H7 (cell line): ENCODE measurements at regions not wholly inside any gene's neighbourhood (a gene's known extent, or its start where the extent isn't known, plus 50 kb on each side); places are given as distances from the start of the nearest gene placed in this dataset.

Experiments used
- DNase-seq: peaks from one replicate; pipeline ENCODE4 v3.0.0; 2012
- H3K27me3 ChIP-seq: 2 replicates; pipeline ENCODE4 v1.6.0; 2011; ENCODE audit warnings: mild to moderate bottlenecking, low read length; ENCODE audit not compliant: control insufficient read depth, insufficient read depth
- H3K36me3 ChIP-seq: replicated peaks from 2 replicates; pipeline ENCODE4 v1.5.1; 2011; ENCODE audit warnings: low read length; ENCODE audit not compliant: control insufficient read depth, insufficient read depth
- H3K4me3 ChIP-seq: 2 replicates; pipeline ENCODE4 v1.5.1; 2011; ENCODE audit warnings: low read depth, mild to moderate bottlenecking, control low read depth, low read length, moderate library complexity; ENCODE audit not compliant: insufficient read depth

DNA sequence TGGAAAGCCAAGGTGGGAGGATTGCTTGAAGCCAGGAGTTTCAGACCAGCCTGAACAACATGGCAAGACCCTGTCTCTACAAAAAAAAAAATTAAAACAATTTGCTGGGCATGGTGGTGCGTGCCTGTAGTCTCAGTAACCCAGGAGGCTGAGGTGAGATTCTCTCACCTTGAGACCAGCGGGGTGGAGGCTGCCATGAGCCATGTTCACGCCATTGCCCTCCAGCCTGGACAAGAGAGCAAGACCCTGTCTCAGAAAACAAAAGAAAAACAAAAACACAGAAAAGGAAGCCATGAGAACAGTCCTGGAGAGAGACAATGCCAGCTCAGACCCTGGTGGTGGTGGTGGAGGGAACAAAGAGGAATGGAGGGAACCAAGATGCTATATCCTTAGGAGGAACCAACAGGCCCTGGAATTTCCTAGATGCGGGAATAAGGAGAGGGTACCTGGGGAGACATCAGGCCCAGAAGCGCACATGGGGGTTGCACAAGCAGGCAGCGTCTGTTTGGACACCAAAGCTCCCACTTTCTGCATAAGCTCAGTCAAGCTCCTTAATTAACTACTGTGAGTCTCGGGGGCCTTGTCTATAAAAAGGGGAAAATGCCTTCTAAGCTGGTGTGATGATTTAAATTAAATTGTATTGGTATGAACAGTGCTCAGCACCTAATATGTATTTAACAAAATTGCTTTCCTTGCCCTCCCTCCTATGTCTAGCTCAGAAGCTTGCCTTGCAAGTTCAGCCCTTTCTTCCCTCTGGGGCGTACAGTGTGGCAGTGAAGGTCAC is 143.8 kb downstream of the CCT6B start:
- Histone ChIP-seq H3K36me3 (no peaks in the 10 kb centered on the region), H3K4me3 (no peak overlapping the region), H3K27me3 (peaks cover 4% of the 10 kb centered on the region)
- no peak for DNase-seq

DNA sequence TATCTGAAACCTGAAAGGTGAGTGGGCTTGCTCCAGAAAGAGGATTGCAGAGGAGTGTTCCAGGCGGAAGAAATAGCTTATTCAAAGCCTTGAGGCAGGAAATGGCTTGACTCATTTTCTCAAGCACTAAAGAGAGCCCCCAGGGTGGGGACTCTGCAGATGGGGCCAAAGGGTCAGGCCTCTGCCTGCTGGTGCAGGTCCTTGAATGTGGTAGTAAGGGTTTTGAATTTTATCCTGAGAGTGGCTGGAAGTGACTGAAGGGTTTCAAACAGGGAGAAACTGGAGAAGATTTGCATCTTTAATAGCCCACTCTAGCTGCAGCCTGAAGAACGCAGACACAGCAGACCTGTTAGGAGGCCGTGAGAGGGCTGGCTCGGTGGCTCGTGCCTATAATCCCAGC is 144.4 kb downstream of the CCT6B start:
- peaks cover 4% of the 10 kb centered on the region for H3K27me3 ChIP-seq
- DNase-seq: no peak
- H3K4me3 ChIP-seq: no peak overlapping the region
- no peaks in the 10 kb centered on the region for H3K36me3 ChIP-seq

DNA sequence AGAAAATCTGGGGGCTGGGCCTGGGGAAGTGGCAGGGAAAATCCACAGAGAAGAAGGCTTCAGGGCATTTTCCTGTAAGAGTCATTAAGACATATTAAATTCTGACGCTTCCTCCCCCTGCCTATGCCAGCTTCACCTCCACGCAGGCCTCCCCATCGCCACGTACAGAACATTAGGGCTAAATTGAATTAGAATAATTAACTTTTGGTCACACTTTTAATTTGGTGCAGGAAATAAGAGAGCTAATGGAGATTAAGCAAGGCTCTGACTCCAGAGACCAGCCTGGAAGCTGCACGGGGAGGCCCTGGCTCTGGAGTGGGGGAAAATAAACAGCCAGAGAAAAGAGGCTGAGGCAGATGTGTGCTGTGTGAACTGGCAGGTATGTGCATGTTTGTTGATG is 148.0 kb downstream of the CCT6B start:
- no peak overlapping the region for H3K4me3 ChIP-seq
- no peaks in the 10 kb centered on the region; the same call in 1 of the 2 replicates for H3K27me3 ChIP-seq
- no peaks in the 10 kb centered on the region for H3K36me3 ChIP-seq
- no peak for DNase-seq

DNA sequence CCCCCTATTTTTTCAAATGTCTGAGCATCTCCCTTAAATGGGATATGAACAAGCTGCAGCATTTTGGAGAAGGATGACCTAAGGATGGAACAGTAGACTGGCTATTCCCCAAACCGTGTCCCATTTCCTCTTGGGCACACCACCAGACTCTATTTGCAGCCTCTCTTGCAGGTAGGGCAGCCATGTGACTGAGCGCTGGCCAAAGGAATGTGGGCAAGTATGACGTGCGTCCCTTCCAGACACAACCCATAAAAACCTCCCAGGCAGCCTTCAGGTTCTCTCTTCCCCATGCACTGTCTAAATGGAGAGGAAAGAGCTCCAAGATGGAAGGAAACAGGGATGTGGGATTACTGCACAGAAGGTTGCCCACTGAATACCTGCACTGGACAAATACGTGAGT is 149.7 kb downstream of the CCT6B start:
- DNase-seq: no peak
- H3K36me3 ChIP-seq: no peaks in the 10 kb centered on the region
- no peak overlapping the region for H3K4me3 ChIP-seq
- H3K27me3 ChIP-seq: no peaks in the 10 kb centered on the region; the same call in 1 of the 2 replicates

DNA sequence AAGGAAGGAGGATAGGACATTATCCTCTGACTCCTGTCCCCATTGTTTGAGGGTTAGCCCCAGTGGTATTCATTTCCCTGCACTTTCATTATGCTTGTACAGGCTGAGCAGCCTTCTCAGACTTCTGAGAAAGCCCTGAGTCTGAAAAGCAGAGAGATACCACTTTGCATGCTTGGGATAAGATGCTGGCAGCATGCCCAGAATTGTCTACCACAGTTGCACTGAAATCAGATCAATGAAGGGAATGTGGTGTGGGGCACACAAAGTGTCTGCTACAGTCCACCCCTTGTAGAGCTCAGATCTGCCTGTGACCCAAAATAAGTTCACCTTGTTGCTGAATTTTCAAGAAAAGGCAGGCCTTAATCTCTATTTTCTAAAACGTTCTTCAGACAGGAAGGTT is 160.6 kb downstream of the CCT6B start:
- peaks cover 42% of the 10 kb centered on the region; the same call in 1 of the 2 replicates for H3K27me3 ChIP-seq
- H3K36me3 ChIP-seq: no peaks in the 10 kb centered on the region
- DNase-seq: no peak
- no peak overlapping the region for H3K4me3 ChIP-seq

DNA sequence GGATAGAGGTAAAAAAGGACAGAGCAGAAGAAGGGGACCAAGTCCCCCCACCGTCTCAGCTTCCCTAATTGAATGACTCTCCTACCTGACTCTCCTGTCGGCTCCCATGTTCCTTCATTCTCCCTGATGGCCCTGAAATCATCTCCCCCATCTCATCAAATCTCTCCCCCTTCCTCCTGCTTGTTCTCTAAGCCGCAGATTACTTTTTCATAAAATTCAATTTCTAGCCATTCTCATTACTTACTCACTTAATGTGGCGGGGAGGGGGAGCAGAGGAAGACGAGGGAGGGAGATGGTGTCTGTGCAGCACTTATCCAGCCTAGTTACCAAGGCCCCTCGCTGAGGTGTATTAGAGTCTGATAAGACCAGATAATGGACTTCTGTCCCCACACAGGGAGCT is 161.5 kb downstream of the CCT6B start:
- Histone ChIP-seq H3K36me3 (no peaks in the 10 kb centered on the region), H3K27me3 (peaks cover 50% of the 10 kb centered on the region; the same call in 1 of the 2 replicates), H3K4me3 (no peak overlapping the region)

DNA sequence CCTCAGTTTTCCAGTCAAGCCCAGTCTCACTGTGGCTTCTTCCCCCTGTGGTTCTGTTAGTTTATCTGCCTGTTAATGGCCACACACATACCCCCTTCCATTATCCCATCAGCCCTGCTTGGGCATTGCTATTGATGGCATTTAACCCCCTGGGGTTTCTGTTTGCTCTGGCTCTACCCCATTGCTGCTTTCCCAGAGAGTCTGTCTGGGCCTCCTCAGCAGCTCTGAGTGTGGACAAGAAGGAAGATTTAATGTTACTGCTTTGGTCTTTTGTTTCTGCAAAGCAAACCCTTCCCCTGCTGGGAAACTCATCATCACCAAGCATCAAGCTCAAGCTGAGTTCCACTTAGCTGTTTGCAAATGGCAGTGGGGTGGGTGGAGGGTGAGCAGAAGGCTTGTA is 162.7 kb downstream of the CCT6B start:
- DNase-seq: peak; percentile 71
- Histone ChIP-seq H3K27me3 (peaks cover 55% of the 10 kb centered on the region; the same call in 1 of the 2 replicates), H3K4me3 (no peak overlapping the region), H3K36me3 (no peaks in the 10 kb centered on the region)

More for the DNA sequence above, 161.5 kb downstream of the CCT6B start:
- DNase-seq: no peak

DNA sequence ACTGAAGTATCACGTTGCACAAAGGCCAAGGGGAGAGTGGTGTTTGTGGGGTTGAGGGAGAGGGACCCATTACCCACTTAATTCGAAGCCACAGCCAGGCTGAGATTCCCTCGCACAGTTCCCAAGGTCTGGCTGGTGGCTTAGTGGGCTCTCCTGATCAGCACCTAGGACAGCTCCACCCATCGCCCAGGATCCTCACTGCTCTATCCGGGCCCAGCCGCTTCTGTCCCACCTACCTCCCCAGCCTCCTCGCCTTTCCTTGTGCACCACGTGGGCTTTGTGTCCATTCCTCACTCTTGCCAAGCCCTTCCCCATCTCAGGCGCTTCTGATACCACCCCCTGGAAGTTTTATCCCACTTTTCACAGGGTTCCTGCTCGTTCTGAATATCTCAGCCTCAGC is 163.5 kb downstream of the CCT6B start:
- Histone ChIP-seq H3K4me3 (no peak overlapping the region), H3K27me3 (peaks cover 59% of the 10 kb centered on the region; the same call in 1 of the 2 replicates), H3K36me3 (no peaks in the 10 kb centered on the region)
- DNase-seq: peak; percentile 87

DNA sequence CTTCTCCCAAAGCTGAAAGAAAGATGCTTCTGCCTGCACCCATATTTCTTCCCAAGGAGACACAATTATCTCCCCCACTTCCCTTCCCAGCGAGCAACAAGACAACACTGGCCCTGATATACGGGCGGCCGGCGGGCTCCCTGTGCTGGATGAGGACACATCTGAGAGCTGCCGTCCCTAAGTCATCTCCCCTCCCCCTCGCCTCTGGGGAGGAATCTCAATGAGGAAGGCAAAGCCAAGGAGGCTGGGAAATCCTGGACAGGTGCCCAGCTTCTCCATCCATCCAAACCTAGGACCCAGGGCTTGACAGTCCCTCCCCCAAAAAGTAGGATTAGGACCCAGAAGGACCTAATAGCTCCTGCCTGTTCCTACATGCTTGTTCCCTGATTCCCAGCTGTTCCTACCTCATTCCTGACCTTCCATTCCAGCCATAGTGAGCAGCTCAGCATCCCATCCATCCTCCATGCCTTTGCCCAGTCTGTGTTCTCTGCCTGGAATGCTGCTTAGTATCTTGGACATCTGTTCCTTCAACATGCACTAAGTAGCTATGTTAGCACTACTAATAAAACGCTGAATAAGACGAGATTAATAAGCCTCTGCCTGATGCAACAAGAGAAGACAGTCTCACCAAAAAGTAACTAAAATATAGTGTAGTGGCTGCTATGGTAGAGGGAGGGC is 167.9 kb downstream of the CCT6B start:
- DNase-seq: no peak
- peaks cover 36% of the 10 kb centered on the region; the same call in 1 of the 2 replicates for H3K27me3 ChIP-seq
- H3K36me3 ChIP-seq: no peaks in the 10 kb centered on the region
- no peak overlapping the region for H3K4me3 ChIP-seq

DNA sequence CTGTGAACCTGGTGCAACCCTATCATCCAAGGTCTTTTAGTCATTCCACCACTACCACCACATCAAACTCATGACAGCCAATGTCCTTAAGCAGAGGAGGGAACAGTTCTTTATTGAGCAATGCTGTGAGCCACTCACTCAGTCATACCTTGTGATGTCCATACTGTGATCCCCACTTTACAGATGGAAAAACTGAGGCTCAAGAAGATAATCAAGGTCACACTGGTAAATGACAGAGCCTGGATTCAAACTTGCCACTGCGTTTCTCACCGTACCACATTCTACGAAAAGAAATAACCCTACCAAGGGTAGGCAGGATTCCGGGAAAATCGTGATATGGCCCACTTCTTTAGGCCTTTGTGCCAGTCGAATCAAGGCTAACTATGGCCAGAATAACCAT is 172.6 kb downstream of the CCT6B start:
- Histone ChIP-seq H3K36me3 (no peaks in the 10 kb centered on the region), H3K27me3 (peaks cover 4% of the 10 kb centered on the region; the same call in 1 of the 2 replicates), H3K4me3 (no peak overlapping the region)
- no peak for DNase-seq

DNA sequence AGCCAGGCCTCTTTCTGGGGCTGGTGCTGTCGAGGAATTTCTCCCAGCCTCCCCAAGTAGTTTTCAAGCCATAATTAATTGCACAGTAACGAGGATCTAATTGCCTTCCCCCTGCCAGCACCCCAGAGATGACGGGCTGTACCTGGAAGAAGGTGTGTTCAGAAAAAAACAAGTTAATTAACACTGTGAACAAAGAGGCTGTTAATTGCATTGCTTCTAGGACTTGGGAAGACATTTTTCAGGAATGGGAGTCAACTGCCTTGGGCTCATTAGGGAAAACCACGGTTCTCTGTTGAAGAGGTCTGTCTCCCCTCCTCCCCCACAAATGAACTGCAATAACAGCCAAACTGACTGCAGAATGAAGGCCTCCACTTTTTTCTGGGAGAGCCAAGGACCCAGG is 176.7 kb downstream of the CCT6B start:
- Histone ChIP-seq H3K36me3 (no peaks in the 10 kb centered on the region), H3K4me3 (no peak overlapping the region), H3K27me3 (no peaks in the 10 kb centered on the region; the same call in 1 of the 2 replicates)
- peak; percentile 5 for DNase-seq

DNA sequence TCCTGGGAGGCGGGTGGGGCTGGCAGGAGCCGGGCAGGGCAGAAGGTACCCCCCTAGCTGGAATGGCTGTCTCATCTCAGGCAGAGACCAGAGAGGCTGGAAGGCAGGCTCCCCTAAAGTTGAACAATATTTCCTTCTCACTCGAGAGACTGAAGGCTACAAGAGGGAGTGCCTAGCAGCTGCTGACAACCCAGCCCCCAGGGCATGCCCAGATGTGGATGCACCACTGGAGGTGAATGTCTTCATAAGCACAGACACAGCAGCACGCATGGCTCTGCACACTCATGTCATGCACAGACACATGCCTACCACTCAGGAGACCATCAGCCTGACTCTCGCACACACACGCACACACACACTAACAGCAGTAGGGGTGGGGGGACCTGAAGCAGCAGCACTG is 179.0 kb downstream of the CCT6B start:
- Histone ChIP-seq H3K4me3 (no peak overlapping the region), H3K36me3 (no peaks in the 10 kb centered on the region)

DNA sequence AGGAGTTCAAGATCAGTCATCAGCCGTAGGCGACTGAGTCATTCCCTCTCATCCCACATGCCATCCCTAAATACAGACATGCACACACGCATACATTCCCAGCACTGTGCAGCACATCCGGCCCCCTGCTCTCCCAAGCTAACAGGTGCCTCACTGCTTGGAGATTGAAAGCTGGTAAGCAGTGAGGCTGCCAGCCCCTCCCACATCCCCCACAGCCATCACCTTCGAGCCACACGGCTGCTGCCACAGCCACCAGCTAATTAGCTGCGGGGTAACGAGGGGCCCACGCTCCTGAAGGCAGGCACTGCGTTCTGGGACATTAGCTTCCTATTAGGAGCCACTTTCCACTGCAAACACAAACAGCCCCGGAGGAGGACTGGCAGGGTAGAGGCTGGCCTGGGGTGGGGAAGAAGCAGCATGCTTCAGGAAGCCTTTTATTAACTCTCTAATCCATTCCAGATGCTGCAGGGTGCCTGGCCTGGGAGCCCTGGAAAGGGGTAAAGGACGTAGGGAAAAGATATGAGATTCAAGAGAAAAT is 179.6 kb downstream of the CCT6B start:
- DNase-seq: no peak
- no peak overlapping the region for H3K4me3 ChIP-seq
- no peaks in the 10 kb centered on the region; the same call in 1 of the 2 replicates for H3K27me3 ChIP-seq
- H3K36me3 ChIP-seq: no peaks in the 10 kb centered on the region

More for the DNA sequence above, 179.0 kb downstream of the CCT6B start:
- no peak for DNase-seq
- no peaks in the 10 kb centered on the region; the same call in 1 of the 2 replicates for H3K27me3 ChIP-seq

DNA sequence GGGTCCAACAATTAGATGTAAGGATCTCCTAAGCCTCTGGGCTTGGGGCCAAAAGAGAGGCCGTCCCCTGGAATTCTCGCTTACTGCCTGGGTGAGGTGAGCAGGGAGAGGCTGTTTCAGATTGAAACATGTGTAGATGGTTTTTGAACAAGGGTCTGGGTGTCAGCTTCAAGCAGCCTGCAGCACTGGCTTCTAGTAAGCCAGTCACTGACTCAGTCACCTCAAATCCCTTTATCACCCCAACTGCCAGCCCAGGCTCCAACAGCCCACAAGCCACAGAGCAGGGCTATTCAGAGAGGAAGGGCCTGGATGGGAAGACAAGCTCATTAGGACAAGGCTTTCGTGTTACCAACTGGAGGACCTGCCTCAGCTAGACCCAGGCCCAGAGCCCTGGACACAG is 180.2 kb downstream of the CCT6B start:
- Histone ChIP-seq H3K4me3 (no peak overlapping the region), H3K27me3 (no peaks in the 10 kb centered on the region), H3K36me3 (no peaks in the 10 kb centered on the region)
- DNase-seq: no peak

DNA sequence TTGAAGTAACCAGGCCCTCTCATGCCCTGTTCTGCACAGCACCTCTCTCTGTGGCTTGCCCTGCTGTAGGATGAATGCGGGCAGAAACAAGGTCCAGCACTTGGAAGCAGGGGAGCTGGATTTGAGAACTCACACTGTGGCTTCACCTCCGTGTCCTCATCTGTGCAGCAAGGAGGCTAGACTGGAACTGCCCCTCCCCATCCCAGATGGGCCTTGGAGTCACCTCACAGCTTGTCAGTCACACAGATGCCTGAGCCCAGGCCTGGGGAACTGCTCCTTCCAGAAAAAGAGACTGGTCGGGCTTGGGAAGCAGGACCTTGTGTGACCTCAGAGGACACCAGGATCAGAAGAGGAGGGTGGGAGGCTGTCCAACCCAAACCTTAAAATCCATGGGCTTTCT is 180.8 kb downstream of the CCT6B start:
- Histone ChIP-seq H3K36me3 (no peaks in the 10 kb centered on the region), H3K27me3 (no peaks in the 10 kb centered on the region), H3K4me3 (no peak overlapping the region)
- no peak for DNase-seq
